Natural killer cell (primary cell): ENCODE measurements at regions not wholly inside any gene's neighbourhood (a gene's known extent, or its start where the extent isn't known, plus 50 kb on each side); places are given as distances from the start of the nearest gene placed in this dataset.

Experiments
- ATAC-seq, 3 donors: fragments of 150-1000 bp in 2 of 3; fragments of 200-7000 bp in 1 of 3; cut with Tn5 transposase; 1 replicate in 1 of 3; 2 replicates in 2 of 3; pipeline ENCODE4 v1.10.0; 2021; ENCODE audit warnings: mild to moderate bottlenecking in 2 of 3, moderate library complexity in 2 of 3
- DNase-seq, 2 donors: peaks; one replicate each; pipeline versions ENCODE4 v3.0.0 to v3.0.0-alpha.2; 2013 to 2021; ENCODE audit warnings: mixed read lengths in 1 of 2
- H3K27ac ChIP-seq: one replicate; pipeline ENCODE4 v1.5.1; 2013; ENCODE audit warnings: mild to moderate bottlenecking, low read length
- H3K27me3 ChIP-seq: one replicate; pipeline ENCODE4 v1.6.1; 2013; ENCODE audit warnings: low read length; ENCODE audit not compliant: control insufficient read depth, insufficient read depth
- H3K36me3 ChIP-seq: one replicate; pipeline ENCODE4 v1.6.1; 2013; ENCODE audit warnings: low read length; ENCODE audit not compliant: control insufficient read depth, insufficient read depth
- H3K4me1 ChIP-seq: one replicate; pipeline ENCODE4 v1.6.1; 2013; ENCODE audit warnings: low read length; ENCODE audit not compliant: control insufficient read depth, insufficient read depth
- H3K4me3 ChIP-seq: one replicate; pipeline ENCODE4 v1.5.1; 2013; ENCODE audit warnings: low read length
- H3K9me3 ChIP-seq: one replicate; pipeline ENCODE4 v1.6.1; 2013; ENCODE audit warnings: low read length; ENCODE audit not compliant: control insufficient read depth, insufficient read depth
- H3K27ac Mint-ChIP-seq, 2 donors: one replicate each; pipeline ENCODE4 v1.8.0; 2022; ENCODE audit warnings: mild to moderate bottlenecking in 2 of 2, mixed read lengths in 2 of 2, moderate library complexity in 1 of 2
- H3K27me3 Mint-ChIP-seq, 2 donors: one replicate each; pipeline ENCODE4 v1.8.0; 2022; ENCODE audit warnings: low read depth in 2 of 2, mixed read lengths in 2 of 2
- H3K36me3 Mint-ChIP-seq: one replicate; pipeline ENCODE4 v1.8.0; 2022; ENCODE audit warnings: mixed read lengths
- H3K4me1 Mint-ChIP-seq, 2 donors: one replicate each; pipeline ENCODE4 v1.8.0; 2022; ENCODE audit warnings: mixed read lengths in 2 of 2
- H3K4me3 Mint-ChIP-seq: one replicate; pipeline ENCODE4 v1.8.0; 2022; ENCODE audit warnings: mild to moderate bottlenecking, moderate library complexity, mixed read lengths
- H3K9me3 Mint-ChIP-seq, 2 donors: one replicate each; pipeline ENCODE4 v1.8.0; 2022; ENCODE audit warnings: mixed read lengths in 2 of 2
- CTCF ChIP-seq: fragments of 200-600 bp; IDR thresholded peaks from one replicate; pipeline ENCODE4 v1.8.0; 2022; ENCODE audit warnings: antibody characterized with exemption
- WGBS: methylation state at CpG from one replicate; pipeline ENCODE4 v1.1.7; 2013; ENCODE audit warnings: missing lambda C conversion rate; ENCODE audit not compliant: insufficient coverage; 5-methylcytosine and 5-hydroxymethylcytosine counted together
- intact Hi-C: fragments of 100-400 bp; cut with micrococcal nuclease; formaldehyde crosslinking; loops from one replicate; pipeline ENCODE4 v1.14.2; 2022

- Mint-ChIP-seq H3K4me3 (no peak overlapping the region), H3K27ac (no peak overlapping the region), H3K9me3 (no peaks in the 10 kb centered on the region), H3K4me1 (no peaks in the 10 kb centered on the region), H3K27me3 (peaks cover 15 to 23% of the 10 kb centered on the region in 2 donors), H3K36me3 (no peaks in the 10 kb centered on the region)
- ATAC-seq (no peak), DNase-seq (no peak)
- Histone ChIP-seq H3K9me3 (no peaks in the 10 kb centered on the region), H3K36me3 (no peaks in the 10 kb centered on the region), H3K4me1 (no peaks in the 10 kb centered on the region), H3K4me3 (no peak overlapping the region), H3K27ac (no peak overlapping the region), H3K27me3 (no peaks in the 10 kb centered on the region)
- no peak for TF ChIP-seq CTCF
- 76% methylated on average over 9 of the region's 9 CpGs for WGBS
- intact Hi-C loops: loop anchor here (10.0 kb wide), 1 partner anchor 862 kb away; no protein-coding TSS in a partner anchor
Observed at GRCh38 chr19:31546205-31546960, 197.1 kb upstream of the TSHZ3 start.

DNA sequence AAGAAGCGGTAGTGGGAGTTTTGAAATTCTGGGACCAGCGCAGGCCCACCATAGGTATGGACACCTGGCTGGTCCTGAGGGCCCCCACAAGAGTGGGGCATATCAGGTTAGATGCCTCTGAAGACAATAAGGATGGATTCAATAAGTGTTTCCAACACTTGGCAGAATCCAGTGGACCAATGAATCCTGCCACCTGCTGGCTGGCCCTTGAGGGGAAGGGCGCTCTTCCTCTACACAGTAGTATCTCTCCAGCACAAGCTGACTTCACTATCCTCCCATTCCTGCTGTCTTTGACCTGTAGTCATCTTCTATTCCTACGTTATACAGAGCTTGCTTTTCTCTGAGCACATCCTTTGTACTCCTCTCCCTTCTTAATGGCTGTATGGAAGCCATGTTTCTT, 199.7 kb upstream of the TSHZ3 start:
- ATAC-seq (no peak), DNase-seq (peak in 1 of 2 donors; percentile 8)
- Mint-ChIP-seq H3K27ac (no peak overlapping the region), H3K4me3 (no peak overlapping the region), H3K36me3 (no peaks in the 10 kb centered on the region), H3K9me3 (no peaks in the 10 kb centered on the region), H3K4me1 (no peaks in the 10 kb centered on the region), H3K27me3 (peaks cover 0 to 18% of the 10 kb centered on the region in 2 donors)
- intact Hi-C loops: loop anchor here (10.0 kb wide), 1 partner anchor 864 kb away; no protein-coding TSS in a partner anchor
- no peaks in the 10 kb centered on the region for H3K27me3 ChIP-seq
- no peaks in the 10 kb centered on the region for H3K4me1 ChIP-seq
- no peaks in the 10 kb centered on the region for H3K9me3 ChIP-seq
- peak; percentile 22 for TF ChIP-seq CTCF
- no peak overlapping the region for H3K27ac ChIP-seq
- 79% methylated on average over 4 of the region's 4 CpGs for WGBS
- H3K4me3 ChIP-seq: no peak overlapping the region
- H3K36me3 ChIP-seq: no peaks in the 10 kb centered on the region

DNA sequence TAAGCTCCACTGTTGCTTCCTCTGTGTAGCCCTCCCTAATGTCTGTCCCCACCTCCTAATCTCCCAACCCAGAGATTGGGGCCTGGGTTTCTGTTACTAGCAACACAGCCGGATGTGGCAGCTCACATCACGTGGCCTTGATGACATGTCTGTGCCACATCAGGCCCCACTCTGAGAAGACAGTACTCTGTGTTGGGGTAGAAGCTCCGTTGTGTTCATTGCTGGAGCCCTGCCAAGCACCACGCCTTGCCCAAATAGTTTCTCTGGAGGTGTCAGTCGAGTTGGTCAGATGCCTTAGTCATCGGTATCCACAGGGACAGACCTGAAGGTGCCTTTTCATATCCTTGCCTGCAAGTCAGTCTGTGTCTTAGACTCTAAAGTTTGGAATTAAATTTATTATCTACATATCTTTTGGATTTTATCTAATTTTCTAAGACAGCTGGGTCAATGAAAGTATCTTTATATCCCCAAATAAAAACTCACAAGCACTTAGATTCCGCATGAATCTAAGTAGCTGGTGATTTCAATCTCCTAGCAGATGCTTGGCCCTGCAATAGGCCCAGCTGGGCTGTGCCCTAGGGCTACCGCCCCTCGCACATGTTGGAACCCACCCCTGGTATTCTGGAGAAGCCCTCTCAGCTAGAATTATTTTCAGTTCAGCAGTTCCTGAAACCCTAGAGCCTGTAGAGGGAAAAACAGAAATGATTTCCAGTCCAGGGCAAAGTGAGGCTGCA, 204.0 kb upstream of the TSHZ3 start:
- TF ChIP-seq CTCF: no peak
- H3K36me3 Mint-ChIP-seq: no peaks in the 10 kb centered on the region
- DNase-seq (peak in 1 of 2 donors; percentile 6), ATAC-seq (peak in 1 of 3 donors; percentile 29)
- H3K9me3 Mint-ChIP-seq: no peaks in the 10 kb centered on the region
- 83% methylated on average over 9 of the region's 9 CpGs for WGBS
- peaks cover 0 to 12% of the 10 kb centered on the region in 2 donors for H3K27me3 Mint-ChIP-seq
- intact Hi-C loops: no loop called here
- H3K4me1 ChIP-seq: no peaks in the 10 kb centered on the region
- H3K27me3 ChIP-seq: no peaks in the 10 kb centered on the region
- no peaks in the 10 kb centered on the region for H3K4me1 Mint-ChIP-seq
- H3K36me3 ChIP-seq: no peaks in the 10 kb centered on the region
- H3K27ac Mint-ChIP-seq: no peak overlapping the region
- no peak overlapping the region for H3K4me3 ChIP-seq
- H3K27ac ChIP-seq: no peak overlapping the region
- no peak overlapping the region for H3K4me3 Mint-ChIP-seq
- no peaks in the 10 kb centered on the region for H3K9me3 ChIP-seq
